Large intestine (tissue), 3 donors: ENCODE measurements at regions not wholly inside any gene's neighbourhood (a gene's known extent, or its start where the extent isn't known, plus 50 kb on each side); places are given as distances from the start of the nearest gene placed in this dataset.

Experiments
- DNase-seq, 2 donors: peaks; one replicate each; pipeline versions ENCODE4 v3.0.0 to v3.0.0-alpha.2; 2013
- H3K27ac ChIP-seq: one replicate; pipeline ENCODE4 v1.5.1; 2013; ENCODE audit warnings: low read length
- H3K27me3 ChIP-seq: 2 replicates; pipeline ENCODE4 v1.6.1; 2013; ENCODE audit warnings: low read length; ENCODE audit not compliant: control insufficient read depth, insufficient read depth
- H3K36me3 ChIP-seq: 2 replicates; pipeline ENCODE4 v1.6.1; 2013; ENCODE audit warnings: low read length; ENCODE audit not compliant: control insufficient read depth, insufficient read depth
- H3K4me1 ChIP-seq: one replicate; pipeline ENCODE4 v1.6.1; 2013; ENCODE audit warnings: low read length; ENCODE audit not compliant: control insufficient read depth, insufficient read depth
- H3K4me3 ChIP-seq: one replicate; pipeline ENCODE4 v1.5.1; 2013; ENCODE audit warnings: low read length
- H3K9me3 ChIP-seq: one replicate; pipeline ENCODE4 v1.6.1; 2013; ENCODE audit warnings: mild to moderate bottlenecking, low read depth, low read length, moderate library complexity; ENCODE audit not compliant: control insufficient read depth
- WGBS: methylation state at CpG from one replicate; pipeline ENCODE4 v1.1.5; 2013; ENCODE audit warnings: low lambda C conversion rate; ENCODE audit not compliant: insufficient coverage; 5-methylcytosine and 5-hydroxymethylcytosine counted together

GRCh38 chr20:6566821-6567220 lies 200.7 kb upstream of the BMP2 start:
- H3K4me3 ChIP-seq = no peak overlapping the region
- no peaks in the 10 kb centered on the region for H3K4me1 ChIP-seq
- no peak overlapping the region for H3K27ac ChIP-seq
- no peaks in the 10 kb centered on the region for H3K36me3 ChIP-seq
- H3K27me3 ChIP-seq = no peaks in the 10 kb centered on the region
- no peaks in the 10 kb centered on the region for H3K9me3 ChIP-seq
- DNase-seq = no peak
- WGBS = no CpG with 5 or more reads among the region's 3 CpGs

- H3K27ac ChIP-seq = no peak overlapping the region
- no peak for DNase-seq
- H3K36me3 ChIP-seq = no peaks in the 10 kb centered on the region
- WGBS = no CpG with 5 or more reads among the region's 3 CpGs
- H3K9me3 ChIP-seq = no peaks in the 10 kb centered on the region
- no peaks in the 10 kb centered on the region for H3K27me3 ChIP-seq
- no peak overlapping the region for H3K4me3 ChIP-seq
- H3K4me1 ChIP-seq = no peaks in the 10 kb centered on the region
Observed at GRCh38 chr20:6562111-6562510, 205.4 kb upstream of the BMP2 start.

GRCh38 chr20:6560978-6561377 lies 206.5 kb upstream of the BMP2 start:
- no peak for DNase-seq
- no peak overlapping the region for H3K27ac ChIP-seq
- H3K4me3 ChIP-seq = no peak overlapping the region
- H3K9me3 ChIP-seq = no peaks in the 10 kb centered on the region
- no peaks in the 10 kb centered on the region for H3K36me3 ChIP-seq
- H3K4me1 ChIP-seq = no peaks in the 10 kb centered on the region
- WGBS = 92% methylated on average over 2 of the region's 3 CpGs
- no peaks in the 10 kb centered on the region for H3K27me3 ChIP-seq

- Histone ChIP-seq H3K36me3 (no peaks in the 10 kb centered on the region), H3K27me3 (no peaks in the 10 kb centered on the region), H3K9me3 (no peaks in the 10 kb centered on the region), H3K27ac (no peak overlapping the region), H3K4me1 (no peaks in the 10 kb centered on the region), H3K4me3 (no peak overlapping the region)
- no peak for DNase-seq
- WGBS = no CpG with 5 or more reads among the region's 4 CpGs
Observed at GRCh38 chr20:6559791-6560190, 207.7 kb upstream of the BMP2 start.

GRCh38 chr20:6558341-6558740 lies 209.1 kb upstream of the BMP2 start:
- no peaks in the 10 kb centered on the region for H3K9me3 ChIP-seq
- H3K4me3 ChIP-seq = no peak overlapping the region
- no peak overlapping the region for H3K27ac ChIP-seq
- no peaks in the 10 kb centered on the region for H3K27me3 ChIP-seq
- H3K4me1 ChIP-seq = no peaks in the 10 kb centered on the region
- no peak for DNase-seq
- 100% methylated on average over 2 of the region's 2 CpGs for WGBS
- H3K36me3 ChIP-seq = no peaks in the 10 kb centered on the region

GRCh38 chr20:6533761-6534479 lies 233.6 kb upstream of the BMP2 start:
- Histone ChIP-seq H3K4me3 (peak overlapping the region; percentile 3), H3K27ac (peak overlapping the region; percentile 59)
- peak in 1 of 2 donors; percentile 6 for DNase-seq

GRCh38 chr20:6533351-6533750 lies 234.1 kb upstream of the BMP2 start:
- no peaks in the 10 kb centered on the region for H3K27me3 ChIP-seq
- 40% methylated on average over 1 of the region's 2 CpGs for WGBS
- H3K9me3 ChIP-seq = no peaks in the 10 kb centered on the region
- H3K4me3 ChIP-seq = no peak overlapping the region
- DNase-seq = peak in 1 of 2 donors; percentile 40
- H3K4me1 ChIP-seq = no peaks in the 10 kb centered on the region
- no peaks in the 10 kb centered on the region for H3K36me3 ChIP-seq
- no peak overlapping the region for H3K27ac ChIP-seq

More at GRCh38 chr20:6533761-6534479, 233.6 kb upstream of the BMP2 start:
- no peaks in the 10 kb centered on the region for H3K36me3 ChIP-seq
- no peaks in the 10 kb centered on the region for H3K9me3 ChIP-seq
- 84% methylated on average over 8 of the region's 17 CpGs for WGBS
- H3K27me3 ChIP-seq = no peaks in the 10 kb centered on the region
- no peaks in the 10 kb centered on the region for H3K4me1 ChIP-seq

- 50% methylated on average over 2 of the region's 3 CpGs for WGBS
- no peaks in the 10 kb centered on the region for H3K27me3 ChIP-seq
- H3K27ac ChIP-seq = no peak overlapping the region
- peak in 1 of 2 donors; percentile 25 for DNase-seq
- H3K4me1 ChIP-seq = no peaks in the 10 kb centered on the region
- H3K9me3 ChIP-seq = no peaks in the 10 kb centered on the region
- no peaks in the 10 kb centered on the region for H3K36me3 ChIP-seq
- H3K4me3 ChIP-seq = no peak overlapping the region
Observed at GRCh38 chr20:6530779-6531315, 236.6 kb upstream of the BMP2 start.

- no peak overlapping the region for H3K4me3 ChIP-seq
- H3K9me3 ChIP-seq = peaks cover 6% of the 10 kb centered on the region
- DNase-seq = no peak
- no peaks in the 10 kb centered on the region for H3K36me3 ChIP-seq
- no peaks in the 10 kb centered on the region for H3K27me3 ChIP-seq
- H3K4me1 ChIP-seq = no peaks in the 10 kb centered on the region
- H3K27ac ChIP-seq = no peak overlapping the region
Observed at GRCh38 chr20:6530254-6530653, 237.2 kb upstream of the BMP2 start.

- H3K36me3 ChIP-seq = no peaks in the 10 kb centered on the region
- H3K27me3 ChIP-seq = no peaks in the 10 kb centered on the region
- H3K4me1 ChIP-seq = no peaks in the 10 kb centered on the region
- peaks cover 12% of the 10 kb centered on the region for H3K9me3 ChIP-seq
- no CpG with 5 or more reads among the region's 6 CpGs for WGBS
- no peak overlapping the region for H3K27ac ChIP-seq
- no peak overlapping the region for H3K4me3 ChIP-seq
- DNase-seq = no peak
Observed at GRCh38 chr20:6525447-6526303, 241.8 kb upstream of the BMP2 start.
